HFFc6 (cell line): ENCODE measurements at regions not wholly inside any gene's neighbourhood (a gene's known extent, or its start where the extent isn't known, plus 50 kb on each side); places are given as distances from the start of the nearest gene placed in this dataset.

Source experiments
- DNase-seq: peaks from one replicate; pipeline ENCODE4 v3.0.0-alpha.2; 2018
- H3K27ac Mint-ChIP-seq: 2 replicates; pipeline ENCODE4 v1.8.0; 2020; ENCODE audit warnings: mild to moderate bottlenecking, mixed read lengths
- H3K27me3 Mint-ChIP-seq: 2 replicates; pipeline ENCODE4 v1.8.0; 2021; ENCODE audit warnings: mild to moderate bottlenecking, moderate library complexity, mixed read lengths; ENCODE audit not compliant: insufficient read depth
- H3K36me3 Mint-ChIP-seq: 2 replicates; pipeline ENCODE4 v1.8.0; 2021; ENCODE audit warnings: low read depth, mixed read lengths
- H3K4me1 Mint-ChIP-seq: 2 replicates; pipeline ENCODE4 v1.8.0; 2020; ENCODE audit warnings: low read depth, mixed read lengths
- H3K4me3 Mint-ChIP-seq: 2 replicates; pipeline ENCODE4 v1.8.0; 2020; ENCODE audit warnings: mild to moderate bottlenecking, moderate library complexity, mixed read lengths
- H3K9me3 Mint-ChIP-seq: 2 replicates; pipeline ENCODE4 v1.8.0; 2020; ENCODE audit warnings: mild to moderate bottlenecking, mixed read lengths
- TF ChIP-seq, protein P1 (sequence below): fragments of 200-600 bp; sonication (generic); IDR thresholded peaks from 2 replicates; pipeline ENCODE4 v1.5.0; 2021; ENCODE audit warnings: antibody characterized with exemption, mild to moderate bottlenecking

DNA sequence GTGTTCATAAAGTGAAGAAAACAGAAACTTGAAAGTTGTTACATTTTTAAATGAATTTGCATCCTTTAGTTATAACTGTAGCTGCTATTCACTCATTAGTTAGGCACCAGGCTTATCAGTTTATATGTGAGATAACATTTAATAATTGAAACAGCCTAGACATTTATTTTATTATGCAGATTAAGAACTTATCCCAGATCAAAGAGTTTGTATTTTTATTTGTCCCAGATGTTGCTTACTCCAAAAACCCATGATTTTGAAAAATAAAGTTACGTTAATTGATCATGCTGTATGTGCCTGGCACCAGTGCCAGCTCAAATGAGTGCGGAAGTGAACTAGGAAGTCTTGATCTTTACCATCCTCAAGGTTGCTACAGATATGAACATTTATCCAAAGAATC lies 172.7 kb upstream of the CARD18 start:
- Mint-ChIP-seq H3K4me1 (no peaks in the 10 kb centered on the region), H3K9me3 (no peaks in the 10 kb centered on the region), H3K36me3 (no peaks in the 10 kb centered on the region), H3K4me3 (no peak overlapping the region), H3K27ac (no peak overlapping the region), H3K27me3 (no peaks in the 10 kb centered on the region)
- TF ChIP-seq, protein P1, sequence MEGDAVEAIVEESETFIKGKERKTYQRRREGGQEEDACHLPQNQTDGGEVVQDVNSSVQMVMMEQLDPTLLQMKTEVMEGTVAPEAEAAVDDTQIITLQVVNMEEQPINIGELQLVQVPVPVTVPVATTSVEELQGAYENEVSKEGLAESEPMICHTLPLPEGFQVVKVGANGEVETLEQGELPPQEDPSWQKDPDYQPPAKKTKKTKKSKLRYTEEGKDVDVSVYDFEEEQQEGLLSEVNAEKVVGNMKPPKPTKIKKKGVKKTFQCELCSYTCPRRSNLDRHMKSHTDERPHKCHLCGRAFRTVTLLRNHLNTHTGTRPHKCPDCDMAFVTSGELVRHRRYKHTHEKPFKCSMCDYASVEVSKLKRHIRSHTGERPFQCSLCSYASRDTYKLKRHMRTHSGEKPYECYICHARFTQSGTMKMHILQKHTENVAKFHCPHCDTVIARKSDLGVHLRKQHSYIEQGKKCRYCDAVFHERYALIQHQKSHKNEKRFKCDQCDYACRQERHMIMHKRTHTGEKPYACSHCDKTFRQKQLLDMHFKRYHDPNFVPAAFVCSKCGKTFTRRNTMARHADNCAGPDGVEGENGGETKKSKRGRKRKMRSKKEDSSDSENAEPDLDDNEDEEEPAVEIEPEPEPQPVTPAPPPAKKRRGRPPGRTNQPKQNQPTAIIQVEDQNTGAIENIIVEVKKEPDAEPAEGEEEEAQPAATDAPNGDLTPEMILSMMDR, result no peak
- no peak for DNase-seq

DNA sequence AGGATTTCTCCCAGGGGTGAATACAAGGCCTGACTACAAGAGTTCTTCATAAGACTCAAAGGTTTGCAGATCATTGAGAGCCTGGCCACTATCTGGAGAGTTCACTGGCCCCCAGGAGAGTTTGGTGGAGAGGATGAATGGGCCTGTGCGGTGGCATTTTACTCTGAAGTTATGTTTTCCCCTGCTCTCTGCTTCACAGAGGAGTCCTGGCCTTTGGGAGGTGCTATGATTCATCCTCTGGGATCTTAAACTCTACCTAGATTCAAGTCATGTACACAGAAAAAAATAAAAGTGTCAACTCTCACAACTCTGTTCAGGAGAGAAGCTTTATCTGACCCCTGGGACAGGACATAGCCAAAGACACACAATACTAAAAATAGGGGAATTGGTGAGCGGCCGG lies 159.1 kb upstream of the CARD18 start:
- Mint-ChIP-seq H3K9me3 (no peaks in the 10 kb centered on the region), H3K4me3 (peak overlapping the region; percentile 1; the same call in 1 of the 2 replicates), H3K27ac (peak overlapping the region; percentile 91), H3K4me1 (peaks cover 36% of the 10 kb centered on the region), H3K36me3 (no peaks in the 10 kb centered on the region; the same call in 1 of the 2 replicates), H3K27me3 (no peaks in the 10 kb centered on the region; the same call in 1 of the 2 replicates)
- DNase-seq, result peak; percentile 11
- TF ChIP-seq, protein P1, result no peak

DNA sequence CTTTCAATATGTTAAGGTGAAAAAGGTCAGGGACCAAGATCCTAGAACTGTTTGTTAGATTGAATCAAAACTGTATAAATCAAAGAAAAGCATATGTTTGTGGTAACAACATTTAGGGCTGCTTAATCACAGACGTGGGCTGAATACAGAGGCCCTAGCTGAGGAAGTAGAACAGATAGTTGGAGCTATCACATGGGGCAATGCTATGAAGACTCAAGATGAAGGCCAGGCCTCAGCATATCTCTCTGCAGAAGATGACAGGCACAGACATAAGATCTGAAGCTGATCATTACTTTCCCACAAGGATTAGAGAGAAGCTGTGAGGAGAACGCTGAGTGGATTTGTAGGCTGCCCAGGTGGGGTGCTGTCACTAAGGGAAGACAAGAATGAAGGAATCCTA lies 158.6 kb upstream of the CARD18 start:
- H3K27me3 Mint-ChIP-seq, result no peaks in the 10 kb centered on the region; the same call in 1 of the 2 replicates
- peak overlapping the region; percentile 13; the same call in 1 of the 2 replicates for H3K4me3 Mint-ChIP-seq
- peaks cover 2% of the 10 kb centered on the region; the same call in 1 of the 2 replicates for H3K36me3 Mint-ChIP-seq
- no peak for DNase-seq
- H3K4me1 Mint-ChIP-seq, result peaks cover 36% of the 10 kb centered on the region
- H3K9me3 Mint-ChIP-seq, result no peaks in the 10 kb centered on the region
- TF ChIP-seq, protein P1, result no peak
- peak overlapping the region; percentile 91 for H3K27ac Mint-ChIP-seq

DNA sequence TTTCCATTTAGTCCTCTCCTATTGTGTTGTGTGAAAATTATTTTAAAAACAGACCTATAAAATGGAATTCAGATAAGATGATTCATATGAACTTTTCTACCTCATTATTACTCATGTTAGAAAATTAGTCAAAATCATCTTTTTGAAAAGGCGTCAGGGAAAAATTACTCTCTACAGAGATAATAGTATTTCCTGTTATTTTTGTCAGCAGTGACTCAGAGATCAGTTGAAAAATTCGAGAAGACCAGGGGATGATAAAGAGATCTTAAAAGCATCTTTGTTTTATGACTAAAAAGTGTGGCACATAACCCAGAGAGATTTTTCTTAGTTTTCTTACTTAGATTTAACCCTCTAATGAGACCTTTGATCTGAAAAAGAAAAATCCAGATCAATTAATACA lies 157.9 kb upstream of the CARD18 start:
- H3K36me3 Mint-ChIP-seq, result peaks cover 9% of the 10 kb centered on the region; the same call in 1 of the 2 replicates
- H3K9me3 Mint-ChIP-seq, result no peaks in the 10 kb centered on the region; the same call in 1 of the 2 replicates
- TF ChIP-seq, protein P1, result no peak
- peaks cover 35% of the 10 kb centered on the region for H3K4me1 Mint-ChIP-seq
- no peaks in the 10 kb centered on the region; the same call in 1 of the 2 replicates for H3K27me3 Mint-ChIP-seq
- peak; percentile 67 for DNase-seq
- peak overlapping the region; percentile 91 for H3K27ac Mint-ChIP-seq
- peak overlapping the region; percentile 48 for H3K4me3 Mint-ChIP-seq

DNA sequence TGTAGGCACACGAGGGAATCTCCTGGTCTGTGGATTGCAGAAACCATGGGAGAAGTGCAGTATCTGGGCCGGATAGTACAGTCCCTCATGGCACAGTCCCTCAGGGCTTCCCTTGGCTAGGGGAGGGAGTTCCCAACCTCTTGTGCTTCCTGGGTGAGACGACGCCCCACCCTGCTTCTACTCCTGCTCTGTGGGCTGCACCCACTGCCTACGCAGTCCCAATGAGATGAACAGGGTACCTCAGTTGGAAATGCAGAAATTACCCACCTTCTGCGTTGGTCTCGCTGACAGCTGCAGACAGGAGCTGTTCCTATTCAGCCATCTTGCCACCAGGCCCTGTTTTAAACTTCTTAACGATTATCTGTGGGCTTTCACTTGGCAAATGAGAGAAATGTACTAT lies 157.2 kb upstream of the CARD18 start:
- no peak overlapping the region for H3K4me3 Mint-ChIP-seq

More for the DNA sequence above, 157.2 kb upstream of the CARD18 start:
- H3K27me3 Mint-ChIP-seq, result no peaks in the 10 kb centered on the region; the same call in 1 of the 2 replicates
- no peak for DNase-seq
- no peak overlapping the region for H3K27ac Mint-ChIP-seq
- no peaks in the 10 kb centered on the region; the same call in 1 of the 2 replicates for H3K9me3 Mint-ChIP-seq
- peaks cover 9% of the 10 kb centered on the region; the same call in 1 of the 2 replicates for H3K36me3 Mint-ChIP-seq
- peaks cover 28% of the 10 kb centered on the region for H3K4me1 Mint-ChIP-seq
- TF ChIP-seq, protein P1, result no peak
